NOMO-1 treated with dmso at 0.1 percent for 144 hours (cell line): ENCODE measurements at regions not wholly inside any gene's neighbourhood (a gene's known extent, or its start where the extent isn't known, plus 50 kb on each side); places are given as distances from the start of the nearest gene placed in this dataset.
"Not testable (repeated sequence)": the region's sequence is repeated elsewhere in the genome, so short reads cannot be mapped to it uniquely, and the experiment has no call there.

Source experiments
- DNase-seq: peaks from one replicate; lab custom pipeline; 2025; ENCODE audit not compliant: unreplicated experiment; lab: John Stamatoyannopoulos, UW

DNA sequence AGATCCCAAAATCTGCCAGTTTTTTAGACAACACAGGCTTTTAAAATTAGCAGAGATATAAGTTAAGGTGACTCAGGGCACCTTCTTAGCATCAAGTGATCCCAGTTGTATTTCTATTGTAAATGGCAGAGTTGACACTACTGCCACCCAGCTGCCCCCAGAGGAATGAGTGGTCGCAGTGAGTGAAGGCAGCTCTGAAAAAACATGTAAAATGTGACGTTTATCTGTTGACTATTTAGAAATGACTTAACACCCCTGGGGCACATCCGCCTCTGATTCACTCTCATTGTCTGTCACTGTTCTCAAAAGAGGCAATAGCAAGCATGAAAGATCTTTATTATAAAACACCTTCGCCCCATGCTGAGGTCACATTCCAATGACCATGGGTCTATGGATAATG is 592.4 kb downstream of the ACTRT1 start:
- no peak for DNase-seq

DNA sequence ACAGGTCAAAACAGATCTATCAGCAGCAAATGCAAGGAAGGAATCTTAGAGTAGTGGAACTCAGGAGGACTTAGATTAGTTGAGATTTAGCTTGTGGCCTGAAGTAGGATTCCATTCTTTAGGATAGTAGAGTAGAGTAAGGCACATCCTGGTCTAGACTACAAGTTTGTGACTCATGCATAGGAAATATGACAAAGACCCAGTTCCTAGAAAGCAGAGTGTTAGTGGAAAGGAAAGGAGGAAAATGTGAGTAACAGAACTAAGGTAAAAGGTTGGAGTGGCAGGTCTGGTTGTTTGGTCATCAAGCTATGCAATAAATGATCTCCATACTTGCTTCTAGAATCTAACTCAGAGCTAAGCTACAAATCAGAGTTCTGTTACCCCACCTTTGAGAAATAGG is 595.0 kb downstream of the ACTRT1 start:
- DNase-seq, result no peak

DNA sequence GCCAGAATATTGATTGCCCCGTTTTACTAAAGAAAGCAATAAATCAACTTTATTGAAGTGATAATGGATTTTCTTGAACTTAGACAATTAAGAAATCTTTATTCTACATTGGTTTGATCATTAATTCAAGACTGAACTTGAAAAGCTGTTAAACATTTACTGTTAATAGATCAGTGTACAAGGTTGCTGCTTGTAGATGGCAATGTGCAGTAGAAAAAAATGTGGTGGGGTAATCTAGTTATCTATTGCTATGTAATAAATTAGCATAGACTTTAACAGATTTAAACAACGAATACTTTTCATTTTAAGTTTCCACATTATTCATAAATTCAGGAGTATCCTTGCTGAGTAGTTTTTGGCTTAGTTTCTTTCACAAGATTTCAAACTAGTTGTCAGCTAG is 612.5 kb downstream of the ACTRT1 start:
- DNase-seq, result no peak

DNA sequence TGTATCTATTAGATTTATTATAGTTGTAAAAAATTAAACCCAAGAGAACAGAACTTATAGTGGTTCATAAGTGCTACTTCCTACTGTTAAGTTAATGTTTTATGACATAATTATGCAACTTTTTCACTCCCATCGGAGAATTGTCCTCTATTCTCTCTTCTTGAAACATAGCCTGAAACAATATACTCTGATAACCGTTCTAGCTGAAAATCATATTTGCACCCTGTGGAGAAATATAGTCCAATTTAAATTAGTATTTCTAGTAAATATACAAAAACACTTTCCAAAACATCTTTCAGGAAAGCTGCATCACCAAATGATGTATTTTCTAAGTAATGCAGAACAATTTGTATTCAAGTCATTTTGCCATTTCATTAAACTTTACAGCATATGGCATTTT is 586.4 kb downstream of the PRR32 start:
- no peak for DNase-seq

DNA sequence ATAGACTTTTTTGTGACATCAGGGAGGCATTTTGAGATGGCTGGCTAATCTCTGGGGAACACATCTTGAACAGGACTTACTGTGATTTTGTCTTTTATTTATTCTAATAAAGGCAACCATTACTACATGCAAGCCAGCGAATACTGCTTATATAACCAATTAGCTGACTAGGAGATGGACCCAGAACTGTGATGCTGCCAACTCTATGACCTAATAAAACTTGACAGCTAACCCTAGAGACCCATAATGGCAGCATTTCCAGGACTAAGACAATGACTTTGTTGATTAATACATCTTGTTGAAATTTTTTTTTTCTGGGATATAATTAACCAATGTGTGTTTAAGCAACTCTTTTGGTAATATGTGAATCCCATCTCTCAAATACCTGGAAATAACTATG is 584.6 kb downstream of the PRR32 start:
- DNase-seq, result no peak

DNA sequence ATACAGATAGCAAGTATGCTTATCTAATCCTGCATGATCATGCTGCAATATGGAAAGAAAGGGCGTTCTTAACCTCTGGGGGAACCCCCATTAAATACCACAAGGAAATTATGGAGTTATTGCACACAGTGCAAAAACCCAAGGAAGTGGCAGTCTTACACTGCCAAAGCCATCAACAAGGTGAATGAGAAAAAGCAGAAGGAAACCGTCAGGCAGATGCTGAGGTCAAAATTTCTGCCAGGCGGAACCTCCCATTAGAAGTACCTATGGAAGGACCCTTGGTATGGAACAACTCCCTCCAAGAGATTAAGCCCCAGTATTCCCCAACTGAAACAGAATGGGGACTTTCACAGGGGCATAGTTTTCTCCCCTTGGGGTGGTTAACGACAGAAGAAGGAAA is 580.7 kb downstream of the PRR32 start:
- not testable (repeated sequence) for DNase-seq

DNA sequence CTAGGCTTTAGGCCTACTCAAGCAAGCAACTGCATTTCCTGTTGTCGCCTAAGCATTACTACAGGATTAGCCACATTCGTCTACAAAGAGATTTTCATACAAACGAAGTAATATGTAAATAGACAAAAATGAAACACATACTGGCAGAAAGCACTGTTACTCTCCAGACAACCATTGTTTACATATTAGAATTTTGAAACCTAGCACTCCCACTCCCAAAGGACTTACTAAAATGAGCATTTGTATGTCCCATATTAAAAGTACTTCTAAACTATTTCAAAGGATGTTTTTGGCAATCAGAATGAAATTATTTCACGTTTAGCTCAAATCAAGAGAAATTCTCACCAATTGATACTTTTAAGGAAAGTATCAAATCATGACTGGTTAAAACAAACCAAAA is 570.8 kb downstream of the PRR32 start:
- no peak for DNase-seq

DNA sequence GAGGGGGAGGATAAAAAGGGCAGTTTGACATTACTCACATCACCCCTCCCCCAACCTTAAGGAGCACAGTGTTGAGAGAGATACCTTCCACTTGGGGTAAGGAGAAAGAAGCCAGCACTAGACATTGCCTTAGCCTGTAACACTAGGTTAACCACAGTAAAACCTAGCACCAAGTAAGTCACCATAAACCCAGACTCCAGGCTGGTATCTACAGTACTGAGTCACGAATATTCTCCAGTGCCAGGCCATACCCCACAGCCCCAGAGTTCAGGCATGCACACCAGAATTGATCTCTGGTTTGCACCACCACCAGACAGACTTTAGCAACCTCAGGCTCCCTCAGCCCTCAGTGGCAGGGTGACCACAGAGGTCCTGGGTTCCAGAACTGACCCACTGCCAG is 570.4 kb downstream of the PRR32 start:
- DNase-seq, result no peak
